ENCODE measurements at regions not wholly inside any gene's neighbourhood (a gene's known extent, or its start where the extent isn't known, plus 50 kb on each side); places are given as distances from the start of the nearest gene placed in this dataset.

DNA sequence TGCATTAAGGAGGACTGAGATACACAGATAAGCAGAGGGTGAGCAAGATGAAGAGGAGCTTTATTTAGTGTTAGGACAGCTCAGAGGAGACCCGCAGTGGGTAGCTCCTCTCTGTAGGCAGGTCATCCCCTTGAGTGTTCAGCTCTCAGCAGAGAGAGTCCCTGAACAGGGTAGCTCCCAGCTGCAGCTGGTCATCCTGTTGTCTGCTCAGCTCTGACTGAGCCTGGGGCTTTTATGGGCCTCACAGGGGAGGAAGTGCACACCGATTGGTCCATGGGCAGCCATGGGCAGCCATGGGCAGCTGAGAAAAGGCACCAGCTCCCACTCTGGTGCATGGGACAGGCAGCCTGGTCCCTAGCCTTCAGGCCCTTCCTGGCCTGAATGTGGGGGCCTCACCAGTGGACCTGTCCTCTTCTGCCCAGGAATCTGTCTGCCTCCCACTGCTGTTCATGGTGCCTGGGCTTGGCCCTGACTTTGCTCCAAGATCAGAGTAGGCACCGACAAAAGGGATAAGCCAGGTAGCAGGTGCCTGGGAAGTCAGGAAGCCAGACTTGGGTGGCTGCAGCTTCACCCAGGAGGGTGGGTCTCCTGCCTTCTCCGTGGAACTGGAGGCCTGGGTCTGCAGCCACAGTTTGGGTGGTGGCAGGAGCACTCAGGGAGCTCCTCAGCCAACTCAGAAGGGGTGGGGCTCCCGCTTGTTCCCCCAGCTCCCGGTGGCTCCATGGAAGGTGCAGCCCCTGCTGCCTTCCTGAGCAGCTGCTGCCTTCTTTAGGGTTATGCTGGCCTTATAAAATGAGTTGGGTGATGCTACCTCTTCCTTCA is 54.7 kb downstream of the MYEOV start:
- Histone ChIP-seq H3K27ac (ENCODE audit: low read length) (no peak overlapping the region), H3K9me3 (ENCODE audit: low read length) (peaks cover 7% of the 10 kb centered on the region; the same call in 1 of the 2 replicates), H3K4me2 (ENCODE audit: low read length) (no peak overlapping the region), H3K27me3 (ENCODE audit: low read length) (no peaks in the 10 kb centered on the region), H3K9ac (ENCODE audit: low read length) (no peak overlapping the region), H2AFZ (ENCODE audit: low read length) (no peak overlapping the region), H3F3A (ENCODE audit: low read length, unreplicated experiment) (peaks cover 14% of the 10 kb centered on the region), H3K36me3 (ENCODE audit: low read depth, low read length) (peaks cover 22% of the 10 kb centered on the region), H3K4me3 (ENCODE audit: low read length) (no peak overlapping the region), H3K79me2 (ENCODE audit: low read length) (peaks cover 44% of the 10 kb centered on the region), H3K9me2 (replicated peaks; ENCODE audit: low read length) (no peaks in the 10 kb centered on the region), H4K20me1 (ENCODE audit: low read length) (no peaks in the 10 kb centered on the region), H3K4me1 (ENCODE audit: insufficient read depth, low read length) (peaks cover 38% of the 10 kb centered on the region)
- ChIA-PET CTCF (interaction anchor here (0.6 kb wide), 1 partner anchor 55 kb away, joined by 5 read pairs; no protein-coding TSS in a partner anchor), POLR2A (ENCODE audit: unreplicated experiment) (no interaction called here)
- TF ChIP-seq EZH2 (IDR thresholded peaks at IDR 0.05; ENCODE audit: low read length, unreplicated experiment) (no peak), EZH2phosphoT487 (IDR thresholded peaks at IDR 0.05; ENCODE audit: borderline replicate concordance, low read length) (no peak)
- TF ChIP-seq, protein P1, sequence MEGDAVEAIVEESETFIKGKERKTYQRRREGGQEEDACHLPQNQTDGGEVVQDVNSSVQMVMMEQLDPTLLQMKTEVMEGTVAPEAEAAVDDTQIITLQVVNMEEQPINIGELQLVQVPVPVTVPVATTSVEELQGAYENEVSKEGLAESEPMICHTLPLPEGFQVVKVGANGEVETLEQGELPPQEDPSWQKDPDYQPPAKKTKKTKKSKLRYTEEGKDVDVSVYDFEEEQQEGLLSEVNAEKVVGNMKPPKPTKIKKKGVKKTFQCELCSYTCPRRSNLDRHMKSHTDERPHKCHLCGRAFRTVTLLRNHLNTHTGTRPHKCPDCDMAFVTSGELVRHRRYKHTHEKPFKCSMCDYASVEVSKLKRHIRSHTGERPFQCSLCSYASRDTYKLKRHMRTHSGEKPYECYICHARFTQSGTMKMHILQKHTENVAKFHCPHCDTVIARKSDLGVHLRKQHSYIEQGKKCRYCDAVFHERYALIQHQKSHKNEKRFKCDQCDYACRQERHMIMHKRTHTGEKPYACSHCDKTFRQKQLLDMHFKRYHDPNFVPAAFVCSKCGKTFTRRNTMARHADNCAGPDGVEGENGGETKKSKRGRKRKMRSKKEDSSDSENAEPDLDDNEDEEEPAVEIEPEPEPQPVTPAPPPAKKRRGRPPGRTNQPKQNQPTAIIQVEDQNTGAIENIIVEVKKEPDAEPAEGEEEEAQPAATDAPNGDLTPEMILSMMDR (conservative IDR thresholded peaks at IDR 0.05; ENCODE audit: low read depth, low read length), result no peak
- BruUV-seq (replicated peaks), result no TSS peak
- DNase-seq, result no peak
- no peak for ATAC-seq
- intact Hi-C loops (cut with micrococcal nuclease), result no loop called here

DNA sequence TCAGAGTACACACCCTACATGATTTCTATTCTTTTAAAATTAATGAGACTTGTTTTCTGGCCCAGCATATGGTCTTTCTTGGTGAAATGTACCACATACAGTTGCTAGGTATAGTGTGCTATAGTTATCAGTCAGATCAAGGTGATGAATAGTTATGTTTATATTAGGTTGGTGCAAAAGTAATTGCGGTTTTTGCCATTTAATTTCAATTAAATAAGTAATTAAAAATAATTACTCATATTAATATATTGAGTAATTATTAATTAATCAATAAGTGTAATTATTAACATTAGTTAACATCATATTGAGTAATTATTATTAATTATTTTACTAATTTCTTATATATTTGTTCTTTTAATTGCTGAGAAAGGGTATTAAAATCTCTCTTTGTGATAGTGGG is 56.1 kb downstream of the MYEOV start:
- peaks cover 14% of the 10 kb centered on the region for H3F3A ChIP-seq (ENCODE audit: low read length, unreplicated experiment)
- no TSS peak for BruUV-seq (replicated peaks)
- no peaks in the 10 kb centered on the region for H4K20me1 ChIP-seq (ENCODE audit: low read length)
- intact Hi-C loops (cut with micrococcal nuclease), result loop anchor here (2.0 kb wide), 1 partner anchor 47 kb away; no protein-coding TSS in a partner anchor
- H3K9ac ChIP-seq (ENCODE audit: low read length), result no peak overlapping the region
- H3K9me2 ChIP-seq (replicated peaks; ENCODE audit: low read length), result no peaks in the 10 kb centered on the region
- ATAC-seq (no peak), DNase-seq (no peak)
- POLR2A ChIA-PET (ENCODE audit: unreplicated experiment), result interaction anchor here (0.7 kb wide), 1 partner anchor 227 kb away, joined by 3 read pairs; no protein-coding TSS in a partner anchor
- peaks cover 22% of the 10 kb centered on the region for H3K36me3 ChIP-seq (ENCODE audit: low read depth, low read length)
- no peak overlapping the region for H2AFZ ChIP-seq (ENCODE audit: low read length)
- H3K9me3 ChIP-seq (ENCODE audit: low read length), result peaks cover 7% of the 10 kb centered on the region; the same call in 1 of the 2 replicates
- CTCF ChIA-PET, result no interaction called here
- H3K79me2 ChIP-seq (ENCODE audit: low read length), result peaks cover 55% of the 10 kb centered on the region
- H3K4me1 ChIP-seq (ENCODE audit: insufficient read depth, low read length), result peaks cover 42% of the 10 kb centered on the region
- no peaks in the 10 kb centered on the region for H3K27me3 ChIP-seq (ENCODE audit: low read length)
- H3K4me2 ChIP-seq (ENCODE audit: low read length), result peak overlapping the region; percentile 7; the same call in 1 of the 2 replicates
- no peak for TF ChIP-seq EZH2phosphoT487 (IDR thresholded peaks at IDR 0.05; ENCODE audit: borderline replicate concordance, low read length)
- TF ChIP-seq, protein P1 (conservative IDR thresholded peaks at IDR 0.05; ENCODE audit: low read depth, low read length), result no peak
- no peak for TF ChIP-seq EZH2 (IDR thresholded peaks at IDR 0.05; ENCODE audit: low read length, unreplicated experiment)
- H3K4me3 ChIP-seq (ENCODE audit: low read length), result no peak overlapping the region
- H3K27ac ChIP-seq (ENCODE audit: low read length), result peak overlapping the region; percentile 25; the same call in 1 of the 2 replicates
